C4-2B (cell line): ENCODE measurements at regions not wholly inside any gene's neighbourhood (a gene's known extent, or its start where the extent isn't known, plus 50 kb on each side); places are given as distances from the start of the nearest gene placed in this dataset.

Source experiments
- CTCF ChIP-seq: fragments of 450-650 bp; conservative IDR thresholded peaks from 2 replicates; pipeline ENCODE4 v1.5.1; 2017; ENCODE audit warnings: mild to moderate bottlenecking
- ZFX ChIP-seq: fragments of 450-650 bp; IDR thresholded peaks from 2 replicates; pipeline ENCODE4 v1.6.1; 2017

GRCh38 chr3:139128803-139129202 is 84.1 kb upstream of the PRR23C start:
- no peak for TF ChIP-seq CTCF
- TF ChIP-seq ZFX: no peak
